ENCODE measurements at regions not wholly inside any gene's neighbourhood (a gene's known extent, or its start where the extent isn't known, plus 50 kb on each side); places are given as distances from the start of the nearest gene placed in this dataset.
"Not testable (repeated sequence)": the region's sequence is repeated elsewhere in the genome, so short reads cannot be mapped to it uniquely, and the experiment has no call there.

DNA sequence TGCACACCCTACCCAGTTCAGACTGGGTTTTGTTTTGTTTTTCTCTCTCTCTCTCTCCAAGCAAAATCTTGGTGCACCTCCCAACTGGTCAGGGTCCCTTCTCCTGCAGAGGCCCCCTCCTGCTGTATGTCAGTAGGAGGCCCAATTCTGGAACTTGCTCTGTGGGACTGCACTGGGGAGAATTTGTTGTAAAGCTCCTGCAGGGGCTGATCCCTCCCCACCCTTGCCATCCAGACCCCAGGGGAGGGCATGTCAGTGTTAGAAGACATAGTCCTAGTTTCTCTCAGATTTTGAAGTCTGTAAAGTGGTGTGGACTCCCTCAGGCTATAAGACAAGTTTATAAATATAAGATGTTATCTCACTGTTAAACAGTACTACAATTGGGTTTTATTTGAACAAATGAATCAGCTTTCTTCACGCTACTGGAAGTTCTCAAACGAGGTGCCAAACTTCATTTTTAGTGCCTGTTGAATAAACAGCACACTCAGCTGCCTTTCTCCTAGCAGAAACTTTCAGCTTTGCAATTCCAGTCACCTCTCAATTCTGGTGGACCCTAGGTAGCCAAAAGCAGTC lies 88.6 kb upstream of the FRMPD3 start:
- Histone ChIP-seq H3K79me2 (no peaks in the 10 kb centered on the region), H3K36me3 (ENCODE audit: control insufficient read depth, insufficient read depth, low read length) (no peaks in the 10 kb centered on the region), H3K9me3 (ENCODE audit: control insufficient read depth, low read length) (no peaks in the 10 kb centered on the region), H3K4me1 (no peaks in the 10 kb centered on the region), H3K4me3 (ENCODE audit: low read depth, low read length) (no peak overlapping the region), H2AFZ (no peak overlapping the region), H3K4me2 (ENCODE audit: low read length) (no peak overlapping the region), H3K9ac (no peak overlapping the region), H3K27me3 (ENCODE audit: control insufficient read depth, insufficient read depth, low read length) (no peaks in the 10 kb centered on the region), H3K27ac (no peak overlapping the region)
- TF ChIP-seq, protein P1, sequence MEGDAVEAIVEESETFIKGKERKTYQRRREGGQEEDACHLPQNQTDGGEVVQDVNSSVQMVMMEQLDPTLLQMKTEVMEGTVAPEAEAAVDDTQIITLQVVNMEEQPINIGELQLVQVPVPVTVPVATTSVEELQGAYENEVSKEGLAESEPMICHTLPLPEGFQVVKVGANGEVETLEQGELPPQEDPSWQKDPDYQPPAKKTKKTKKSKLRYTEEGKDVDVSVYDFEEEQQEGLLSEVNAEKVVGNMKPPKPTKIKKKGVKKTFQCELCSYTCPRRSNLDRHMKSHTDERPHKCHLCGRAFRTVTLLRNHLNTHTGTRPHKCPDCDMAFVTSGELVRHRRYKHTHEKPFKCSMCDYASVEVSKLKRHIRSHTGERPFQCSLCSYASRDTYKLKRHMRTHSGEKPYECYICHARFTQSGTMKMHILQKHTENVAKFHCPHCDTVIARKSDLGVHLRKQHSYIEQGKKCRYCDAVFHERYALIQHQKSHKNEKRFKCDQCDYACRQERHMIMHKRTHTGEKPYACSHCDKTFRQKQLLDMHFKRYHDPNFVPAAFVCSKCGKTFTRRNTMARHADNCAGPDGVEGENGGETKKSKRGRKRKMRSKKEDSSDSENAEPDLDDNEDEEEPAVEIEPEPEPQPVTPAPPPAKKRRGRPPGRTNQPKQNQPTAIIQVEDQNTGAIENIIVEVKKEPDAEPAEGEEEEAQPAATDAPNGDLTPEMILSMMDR (IDR thresholded peaks at IDR 0.05) = no peak

DNA sequence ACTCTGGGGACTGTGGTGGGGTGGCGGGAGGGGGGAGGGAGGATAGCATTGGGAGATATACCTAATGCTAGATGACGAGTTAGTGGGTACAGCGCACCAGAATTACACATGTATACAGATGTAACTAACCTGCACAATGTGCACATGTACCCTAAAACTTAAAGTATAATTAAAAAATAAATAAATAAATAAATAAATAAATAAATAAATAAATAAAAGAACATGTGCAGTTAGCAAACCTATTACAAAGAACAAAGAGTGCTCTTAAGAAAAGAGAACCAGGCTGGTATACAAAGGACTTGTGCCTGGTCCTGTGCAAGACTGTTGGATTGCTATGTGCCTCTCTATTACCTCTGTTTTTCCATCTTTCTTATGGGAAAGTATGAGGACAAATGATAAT lies 79.3 kb upstream of the FRMPD3 start:
- H3K4me1 ChIP-seq; H3K27me3 ChIP-seq (ENCODE audit: control insufficient read depth, insufficient read depth, low read length); H3K79me2 ChIP-seq; H3K36me3 ChIP-seq (ENCODE audit: control insufficient read depth, insufficient read depth, low read length); H3K4me2 ChIP-seq (ENCODE audit: low read length); H2AFZ ChIP-seq; H3K27ac ChIP-seq; H3K9ac ChIP-seq; H3K4me3 ChIP-seq (ENCODE audit: low read depth, low read length); H3K9me3 ChIP-seq (ENCODE audit: control insufficient read depth, low read length): not testable (repeated sequence)

DNA sequence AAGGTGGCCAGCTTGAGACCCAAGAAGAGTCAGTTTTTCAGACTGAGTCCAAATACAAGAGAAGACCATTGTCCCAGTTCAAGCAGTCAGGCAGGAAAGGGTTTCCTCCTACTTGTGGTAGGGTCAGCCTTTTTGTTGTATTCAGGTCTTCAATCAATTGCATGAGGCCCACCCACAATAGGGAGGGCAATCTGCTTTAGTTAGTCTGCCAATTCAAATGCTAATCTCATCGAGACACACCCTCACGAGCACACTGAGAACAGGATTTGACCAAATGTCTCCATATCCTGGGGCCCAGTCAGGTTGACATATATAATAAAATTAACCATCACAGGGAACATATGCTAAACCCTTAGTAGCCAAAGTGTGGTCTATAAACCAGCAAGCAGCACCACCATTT lies 75.3 kb upstream of the FRMPD3 start:
- H2AFZ ChIP-seq = no peak overlapping the region
- no peak overlapping the region for H3K4me2 ChIP-seq (ENCODE audit: low read length)
- H3K79me2 ChIP-seq = no peaks in the 10 kb centered on the region
- no peak overlapping the region for H3K9ac ChIP-seq
- no peak overlapping the region for H3K4me3 ChIP-seq (ENCODE audit: low read depth, low read length)
- H3K27me3 ChIP-seq (ENCODE audit: control insufficient read depth, insufficient read depth, low read length) = no peaks in the 10 kb centered on the region
- no peaks in the 10 kb centered on the region for H3K36me3 ChIP-seq (ENCODE audit: control insufficient read depth, insufficient read depth, low read length)
- no peaks in the 10 kb centered on the region for H3K9me3 ChIP-seq (ENCODE audit: control insufficient read depth, low read length)
- no peak overlapping the region for H3K27ac ChIP-seq
- TF ChIP-seq, protein P1 (IDR thresholded peaks at IDR 0.05) = no peak
- H3K4me1 ChIP-seq = no peaks in the 10 kb centered on the region

- Histone ChIP-seq H3K9ac (no peak overlapping the region), H3K9me3 (ENCODE audit: control insufficient read depth, low read length) (no peaks in the 10 kb centered on the region), H3K36me3 (ENCODE audit: control insufficient read depth, insufficient read depth, low read length) (no peaks in the 10 kb centered on the region), H3K79me2 (no peaks in the 10 kb centered on the region), H2AFZ (no peak overlapping the region), H3K4me3 (ENCODE audit: low read depth, low read length) (no peak overlapping the region), H3K4me2 (ENCODE audit: low read length) (no peak overlapping the region), H3K27ac (no peak overlapping the region), H3K4me1 (no peaks in the 10 kb centered on the region), H3K27me3 (ENCODE audit: control insufficient read depth, insufficient read depth, low read length) (no peaks in the 10 kb centered on the region)
- TF ChIP-seq, protein P1 (IDR thresholded peaks at IDR 0.05) = no peak
Measured at GRCh38 chrX:107374831-107375230, 74.6 kb upstream of the FRMPD3 start.

DNA sequence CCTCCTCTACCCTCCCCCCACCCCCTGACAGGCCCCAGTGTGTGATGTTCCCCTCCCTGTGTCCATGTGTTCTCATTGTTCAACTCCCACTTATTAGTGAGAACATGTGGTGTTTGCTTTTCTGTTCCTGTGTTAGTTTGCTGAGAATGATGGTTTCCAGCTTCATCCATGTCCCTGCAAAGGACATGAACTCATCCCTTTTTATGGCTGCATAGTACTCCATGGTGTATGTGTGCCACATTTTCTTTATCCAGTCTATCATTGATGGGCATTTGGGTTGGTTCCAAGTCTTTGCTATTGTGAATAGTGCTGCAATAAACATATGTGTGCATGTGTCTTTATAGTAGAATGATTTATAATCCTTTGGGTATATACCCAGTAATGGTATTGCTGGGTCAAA lies 73.3 kb upstream of the FRMPD3 start:
- not testable (repeated sequence) for H3K9me3 ChIP-seq (ENCODE audit: control insufficient read depth, low read length)

More for the DNA sequence above, 73.3 kb upstream of the FRMPD3 start:
- not testable (repeated sequence) for H2AFZ ChIP-seq; H3K27me3 ChIP-seq (ENCODE audit: control insufficient read depth, insufficient read depth, low read length); H3K4me2 ChIP-seq (ENCODE audit: low read length); H3K4me3 ChIP-seq (ENCODE audit: low read depth, low read length); H3K4me1 ChIP-seq; H3K27ac ChIP-seq; H3K9ac ChIP-seq; H3K36me3 ChIP-seq (ENCODE audit: control insufficient read depth, insufficient read depth, low read length); H3K79me2 ChIP-seq

All from parathyroid adenoma (tissue), 2 donors.